SK-N-SH treated with all-trans-retinoic acid at 6 μM for 48 hours (cell line): ENCODE measurements at regions not wholly inside any gene's neighbourhood (a gene's known extent, or its start where the extent isn't known, plus 50 kb on each side); places are given as distances from the start of the nearest gene placed in this dataset.

Source experiments
- ATAC-seq: fragments of 200-7000 bp; cut with Tn5 transposase; 3 replicates; pipeline ENCODE4 v1.9.1; 2020; ENCODE audit warnings: mild to moderate bottlenecking, moderate library complexity
- ARNTL ChIP-seq: fragments of 450-650 bp; formaldehyde crosslinking; IDR thresholded peaks from 2 replicates; pipeline ENCODE4 v1.5.0; 2020; ENCODE audit warnings: low read depth, mild to moderate bottlenecking, moderate library complexity, borderline replicate concordance
- BACH2 ChIP-seq: fragments of 250-450 bp; sonication (Bioruptor Pico); IDR thresholded peaks from 2 replicates; pipeline ENCODE4 v1.9.0; 2021; ENCODE audit warnings: mild to moderate bottlenecking, borderline replicate concordance
- CSRNP3 ChIP-seq: fragments of 250-450 bp; sonication (Bioruptor Pico); IDR thresholded peaks from 2 replicates; pipeline ENCODE4 v1.5.1; 2021; ENCODE audit warnings: mild to moderate bottlenecking, moderate library complexity
- ESRRG ChIP-seq: fragments of 250-450 bp; sonication (Bioruptor Pico); IDR thresholded peaks from 2 replicates; pipeline ENCODE4 v1.6.1; 2021; ENCODE audit warnings: mild to moderate bottlenecking
- GLIS3 ChIP-seq: fragments of 250-450 bp; sonication (Bioruptor Pico); IDR thresholded peaks from 2 replicates; pipeline ENCODE4 v1.5.0; 2020; ENCODE audit warnings: mild to moderate bottlenecking, moderate library complexity
- ISL1 ChIP-seq: fragments of 250-450 bp; sonication (Bioruptor Pico); IDR thresholded peaks from 2 replicates; pipeline ENCODE4 v2.1.2; 2022; ENCODE audit warnings: mild to moderate bottlenecking, moderate library complexity
- OSR1 ChIP-seq: fragments of 250-450 bp; sonication (Bioruptor Pico); IDR thresholded peaks from 2 replicates; pipeline ENCODE4 v1.8.0; 2022; ENCODE audit warnings: moderate library complexity, mild to moderate bottlenecking, inconsistent platforms
- POU6F1 ChIP-seq: fragments of 250-450 bp; sonication (Bioruptor Pico); IDR thresholded peaks from 2 replicates; pipeline ENCODE4 v1.8.0; 2021; ENCODE audit warnings: low read depth, mild to moderate bottlenecking, moderate library complexity, borderline replicate concordance
- PPARA ChIP-seq: fragments of 250-450 bp; sonication (Bioruptor Pico); IDR thresholded peaks from 2 replicates; pipeline ENCODE4 v1.5.0; 2020; ENCODE audit warnings: mild to moderate bottlenecking, borderline replicate concordance
- RARB ChIP-seq: fragments of 250-450 bp; sonication (Bioruptor Pico); IDR thresholded peaks from 2 replicates; pipeline ENCODE4 v1.8.0; 2021; ENCODE audit warnings: mild to moderate bottlenecking, moderate library complexity
- SNAI2 ChIP-seq: fragments of 250-450 bp; sonication (Bioruptor Pico); IDR thresholded peaks from 2 replicates; pipeline ENCODE4 v1.5.0; 2020; ENCODE audit warnings: mild to moderate bottlenecking, moderate library complexity
- TCF4 ChIP-seq: fragments of 250-450 bp; sonication (Bioruptor Pico); IDR thresholded peaks from 2 replicates; pipeline ENCODE4 v1.8.0; 2021; ENCODE audit warnings: mild to moderate bottlenecking, moderate library complexity, borderline replicate concordance
- TOX ChIP-seq: fragments of 250-450 bp; sonication (Bioruptor Pico); IDR thresholded peaks from 2 replicates; pipeline ENCODE4 v1.8.0; 2021; ENCODE audit warnings: mild to moderate bottlenecking, moderate library complexity, borderline replicate concordance
- ZC3H10 ChIP-seq: fragments of 250-450 bp; sonication (Bioruptor Pico); IDR thresholded peaks from 2 replicates; pipeline ENCODE4 v1.5.1; 2021; ENCODE audit warnings: mild to moderate bottlenecking, moderate library complexity
- ZFP30 ChIP-seq: fragments of 450-650 bp; formaldehyde crosslinking; IDR thresholded peaks from 2 replicates; pipeline ENCODE4 v1.5.0; 2022; ENCODE audit warnings: mild to moderate bottlenecking, moderate library complexity
- ZNF565 ChIP-seq: fragments of 450-650 bp; formaldehyde crosslinking; conservative IDR thresholded peaks from 2 replicates; pipeline ENCODE4 v1.5.0; 2020; ENCODE audit warnings: low read depth, mild to moderate bottlenecking, moderate library complexity
- ZNF8 ChIP-seq: fragments of 450-650 bp; formaldehyde crosslinking; IDR thresholded peaks from 2 replicates; pipeline ENCODE4 v1.5.0; 2020; ENCODE audit warnings: mild to moderate bottlenecking, moderate library complexity
- TF ChIP-seq, protein P1 (sequence below): fragments of 250-450 bp; sonication (Bioruptor Pico); IDR thresholded peaks from 2 replicates; pipeline ENCODE4 v1.8.0; 2020; ENCODE audit warnings: mild to moderate bottlenecking, moderate library complexity, borderline replicate concordance
- TF ChIP-seq, protein P2 (sequence below): fragments of 250-450 bp; sonication (Bioruptor Pico); IDR thresholded peaks from 2 replicates; pipeline ENCODE4 v1.5.0; 2020; ENCODE audit warnings: mild to moderate bottlenecking, moderate library complexity

DNA sequence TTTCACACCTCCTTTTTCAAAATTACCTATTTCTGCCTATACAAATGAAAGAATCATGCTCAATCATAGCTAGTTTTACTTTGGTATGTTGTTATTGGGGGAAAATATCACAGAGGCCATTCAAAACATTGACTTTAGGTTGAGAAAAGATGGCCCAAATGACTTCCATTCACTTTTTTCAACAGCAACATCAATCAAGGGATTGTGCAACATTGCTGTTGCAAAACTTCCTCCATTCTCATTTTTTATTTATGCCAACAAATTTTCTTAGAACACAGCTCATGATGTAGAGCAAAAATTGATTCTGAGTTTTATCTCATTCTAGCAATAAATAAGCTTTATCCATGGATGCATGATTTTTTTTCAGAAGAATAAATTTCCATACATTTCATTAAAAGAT, 93.6 kb upstream of the RORB start:
- ATAC-seq = no peak
- TF ChIP-seq ZNF8 (no peak), ZC3H10 (CRISPR knock-in tag) (no peak), ZFP30 (CRISPR knock-in tag) (no peak), TOX (CRISPR knock-in tag) (no peak), ZNF565 (CRISPR knock-in tag) (no peak), RARB (no peak), GLIS3 (CRISPR knock-in tag) (no peak), PPARA (no peak), OSR1 (CRISPR knock-in tag) (no peak)
- TF ChIP-seq, protein P1, sequence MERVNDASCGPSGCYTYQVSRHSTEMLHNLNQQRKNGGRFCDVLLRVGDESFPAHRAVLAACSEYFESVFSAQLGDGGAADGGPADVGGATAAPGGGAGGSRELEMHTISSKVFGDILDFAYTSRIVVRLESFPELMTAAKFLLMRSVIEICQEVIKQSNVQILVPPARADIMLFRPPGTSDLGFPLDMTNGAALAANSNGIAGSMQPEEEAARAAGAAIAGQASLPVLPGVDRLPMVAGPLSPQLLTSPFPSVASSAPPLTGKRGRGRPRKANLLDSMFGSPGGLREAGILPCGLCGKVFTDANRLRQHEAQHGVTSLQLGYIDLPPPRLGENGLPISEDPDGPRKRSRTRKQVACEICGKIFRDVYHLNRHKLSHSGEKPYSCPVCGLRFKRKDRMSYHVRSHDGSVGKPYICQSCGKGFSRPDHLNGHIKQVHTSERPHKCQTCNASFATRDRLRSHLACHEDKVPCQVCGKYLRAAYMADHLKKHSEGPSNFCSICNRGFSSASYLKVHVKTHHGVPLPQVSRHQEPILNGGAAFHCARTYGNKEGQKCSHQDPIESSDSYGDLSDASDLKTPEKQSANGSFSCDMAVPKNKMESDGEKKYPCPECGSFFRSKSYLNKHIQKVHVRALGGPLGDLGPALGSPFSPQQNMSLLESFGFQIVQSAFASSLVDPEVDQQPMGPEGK (CRISPR knock-in tag) = no peak

DNA sequence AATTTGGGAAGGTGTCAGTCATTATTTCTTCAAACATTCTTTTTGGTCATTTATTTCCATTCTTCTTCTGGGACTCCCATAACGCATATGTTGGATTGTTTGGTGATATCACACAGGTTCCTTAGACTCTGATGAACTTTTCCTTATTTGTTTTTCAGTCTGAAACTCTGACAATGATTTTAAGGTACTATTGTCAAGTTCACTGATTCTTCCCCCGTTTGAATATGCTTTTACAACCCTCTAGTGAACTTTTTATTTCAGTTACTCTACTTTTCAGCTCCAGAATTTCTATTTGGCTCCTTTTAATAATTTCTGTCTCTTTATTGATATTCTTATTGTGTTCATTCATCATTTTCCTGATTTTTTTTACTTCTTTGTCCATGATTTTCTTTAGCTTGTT, 92.5 kb upstream of the RORB start:
- TF ChIP-seq GLIS3 (CRISPR knock-in tag) (no peak), PPARA (no peak), POU6F1 (no peak), OSR1 (CRISPR knock-in tag) (no peak), ZFP30 (CRISPR knock-in tag) (no peak), TCF4 (no peak), BACH2 (no peak), ISL1 (no peak), CSRNP3 (CRISPR knock-in tag) (no peak), ZNF565 (CRISPR knock-in tag) (no peak), ESRRG (CRISPR knock-in tag) (no peak), SNAI2 (no peak), ZNF8 (no peak), ARNTL (CRISPR knock-in tag) (no peak), TOX (CRISPR knock-in tag) (no peak)
- TF ChIP-seq, protein P1 (CRISPR knock-in tag) = no peak
- no peak for ATAC-seq

DNA sequence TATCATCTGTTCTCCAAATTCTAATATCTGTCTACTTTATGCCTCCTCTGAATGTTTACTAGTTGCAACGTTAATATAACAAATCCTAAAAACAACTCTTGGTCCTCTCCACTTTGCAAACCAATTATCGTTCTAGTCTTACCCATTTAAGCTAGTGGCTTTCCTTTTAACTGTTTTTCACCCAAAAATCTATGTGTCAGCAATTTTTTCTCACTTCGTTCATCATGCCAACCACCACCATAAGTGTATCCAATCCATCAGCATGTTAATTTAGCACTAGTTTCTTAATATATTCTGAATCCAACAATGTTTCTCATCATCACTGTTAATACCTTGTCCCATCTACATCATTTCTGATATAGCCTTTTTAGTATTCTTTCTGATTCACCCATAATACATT, 90.0 kb upstream of the RORB start:
- TF ChIP-seq ISL1 (no peak), OSR1 (CRISPR knock-in tag) (no peak), TCF4 (no peak), CSRNP3 (CRISPR knock-in tag) (no peak), RARB (no peak), ZNF565 (CRISPR knock-in tag) (no peak), ZNF8 (no peak)
- TF ChIP-seq, protein P2, sequence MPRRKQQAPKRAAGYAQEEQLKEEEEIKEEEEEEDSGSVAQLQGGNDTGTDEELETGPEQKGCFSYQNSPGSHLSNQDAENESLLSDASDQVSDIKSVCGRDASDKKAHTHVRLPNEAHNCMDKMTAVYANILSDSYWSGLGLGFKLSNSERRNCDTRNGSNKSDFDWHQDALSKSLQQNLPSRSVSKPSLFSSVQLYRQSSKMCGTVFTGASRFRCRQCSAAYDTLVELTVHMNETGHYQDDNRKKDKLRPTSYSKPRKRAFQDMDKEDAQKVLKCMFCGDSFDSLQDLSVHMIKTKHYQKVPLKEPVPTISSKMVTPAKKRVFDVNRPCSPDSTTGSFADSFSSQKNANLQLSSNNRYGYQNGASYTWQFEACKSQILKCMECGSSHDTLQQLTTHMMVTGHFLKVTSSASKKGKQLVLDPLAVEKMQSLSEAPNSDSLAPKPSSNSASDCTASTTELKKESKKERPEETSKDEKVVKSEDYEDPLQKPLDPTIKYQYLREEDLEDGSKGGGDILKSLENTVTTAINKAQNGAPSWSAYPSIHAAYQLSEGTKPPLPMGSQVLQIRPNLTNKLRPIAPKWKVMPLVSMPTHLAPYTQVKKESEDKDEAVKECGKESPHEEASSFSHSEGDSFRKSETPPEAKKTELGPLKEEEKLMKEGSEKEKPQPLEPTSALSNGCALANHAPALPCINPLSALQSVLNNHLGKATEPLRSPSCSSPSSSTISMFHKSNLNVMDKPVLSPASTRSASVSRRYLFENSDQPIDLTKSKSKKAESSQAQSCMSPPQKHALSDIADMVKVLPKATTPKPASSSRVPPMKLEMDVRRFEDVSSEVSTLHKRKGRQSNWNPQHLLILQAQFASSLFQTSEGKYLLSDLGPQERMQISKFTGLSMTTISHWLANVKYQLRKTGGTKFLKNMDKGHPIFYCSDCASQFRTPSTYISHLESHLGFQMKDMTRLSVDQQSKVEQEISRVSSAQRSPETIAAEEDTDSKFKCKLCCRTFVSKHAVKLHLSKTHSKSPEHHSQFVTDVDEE = no peak
- no peak for ATAC-seq
